Thyroid gland (tissue), 4 donors: ENCODE measurements at regions not wholly inside any gene's neighbourhood (a gene's known extent, or its start where the extent isn't known, plus 50 kb on each side); places are given as distances from the start of the nearest gene placed in this dataset.

Experiments used
- POLR2A ChIP-seq, 2 donors: fragments of 450-650 bp; IDR thresholded peaks; one replicate each; pipeline ENCODE4 v1.6.1; 2017; ENCODE audit warnings: antibody characterized with exemption in 2 of 2, mild to moderate bottlenecking in 2 of 2, moderate library complexity in 1 of 2
- TF ChIP-seq, protein P1 (sequence below), 6 experiments: fragments of 200-600 bp in 3 of 6; fragments of 450-650 bp in 3 of 6; sonication (generic) in 3 of 6; IDR thresholded peaks; one replicate each; pipeline ENCODE4 v1.5.1; 2016 to 2019; ENCODE audit warnings: antibody characterized with exemption in 6 of 6, mild to moderate bottlenecking in 2 of 6, inconsistent platforms in 1 of 6, moderate library complexity in 1 of 6

DNA sequence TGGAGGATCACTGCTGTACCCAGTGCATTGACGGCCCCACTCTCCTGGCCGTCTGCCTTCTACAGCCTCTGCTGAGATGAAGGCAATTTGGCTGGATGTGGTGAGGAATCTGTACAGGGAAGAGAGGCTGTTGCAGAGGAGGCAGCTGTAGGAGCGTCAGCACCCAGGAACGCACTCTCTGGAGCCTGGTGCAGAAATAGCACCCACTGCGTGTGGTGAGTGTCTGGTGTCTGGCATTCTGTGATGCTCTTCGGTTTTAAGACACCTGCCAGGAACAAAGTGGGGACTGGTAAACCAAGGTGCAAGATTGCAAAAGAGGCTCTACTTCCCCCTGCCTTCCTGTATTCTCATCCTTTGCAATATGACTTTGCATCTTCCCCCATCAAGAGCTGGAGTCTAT is 187.5 kb upstream of the SDK2 start:
- TF ChIP-seq, protein P1, sequence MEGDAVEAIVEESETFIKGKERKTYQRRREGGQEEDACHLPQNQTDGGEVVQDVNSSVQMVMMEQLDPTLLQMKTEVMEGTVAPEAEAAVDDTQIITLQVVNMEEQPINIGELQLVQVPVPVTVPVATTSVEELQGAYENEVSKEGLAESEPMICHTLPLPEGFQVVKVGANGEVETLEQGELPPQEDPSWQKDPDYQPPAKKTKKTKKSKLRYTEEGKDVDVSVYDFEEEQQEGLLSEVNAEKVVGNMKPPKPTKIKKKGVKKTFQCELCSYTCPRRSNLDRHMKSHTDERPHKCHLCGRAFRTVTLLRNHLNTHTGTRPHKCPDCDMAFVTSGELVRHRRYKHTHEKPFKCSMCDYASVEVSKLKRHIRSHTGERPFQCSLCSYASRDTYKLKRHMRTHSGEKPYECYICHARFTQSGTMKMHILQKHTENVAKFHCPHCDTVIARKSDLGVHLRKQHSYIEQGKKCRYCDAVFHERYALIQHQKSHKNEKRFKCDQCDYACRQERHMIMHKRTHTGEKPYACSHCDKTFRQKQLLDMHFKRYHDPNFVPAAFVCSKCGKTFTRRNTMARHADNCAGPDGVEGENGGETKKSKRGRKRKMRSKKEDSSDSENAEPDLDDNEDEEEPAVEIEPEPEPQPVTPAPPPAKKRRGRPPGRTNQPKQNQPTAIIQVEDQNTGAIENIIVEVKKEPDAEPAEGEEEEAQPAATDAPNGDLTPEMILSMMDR (IDR thresholded peaks at IDR 0.05): no peak
- TF ChIP-seq POLR2A (IDR thresholded peaks at IDR 0.05): no peak
